Kidney tubule cell (primary cell): ENCODE measurements at regions not wholly inside any gene's neighbourhood (a gene's known extent, or its start where the extent isn't known, plus 50 kb on each side); places are given as distances from the start of the nearest gene placed in this dataset.

Experiments used
- DNase-seq: peaks from one replicate; pipeline ENCODE4 v3.0.0-alpha.2; 2018; ENCODE audit warnings: low spot score

DNA sequence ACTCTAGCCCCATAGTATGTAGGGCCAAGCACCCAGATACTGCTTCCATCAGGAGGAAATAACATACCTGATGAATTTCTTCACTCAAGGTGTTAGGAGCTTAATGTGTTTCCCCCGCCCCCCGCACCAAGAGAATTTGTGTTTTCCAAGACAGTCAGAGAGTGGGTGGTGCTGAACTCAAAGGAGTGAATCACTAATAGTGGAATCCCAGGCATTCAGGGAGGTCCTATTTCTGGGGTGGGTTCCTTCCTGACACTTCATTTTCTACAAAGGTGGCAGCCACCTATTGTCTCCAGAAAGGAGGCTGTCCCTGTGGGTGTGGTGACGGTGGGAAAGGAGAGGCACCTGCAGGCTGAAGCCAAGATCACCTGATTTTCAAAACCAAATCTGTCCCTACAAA lies 50.8 kb upstream of the ELF5 start:
- peak; percentile 76 for DNase-seq

DNA sequence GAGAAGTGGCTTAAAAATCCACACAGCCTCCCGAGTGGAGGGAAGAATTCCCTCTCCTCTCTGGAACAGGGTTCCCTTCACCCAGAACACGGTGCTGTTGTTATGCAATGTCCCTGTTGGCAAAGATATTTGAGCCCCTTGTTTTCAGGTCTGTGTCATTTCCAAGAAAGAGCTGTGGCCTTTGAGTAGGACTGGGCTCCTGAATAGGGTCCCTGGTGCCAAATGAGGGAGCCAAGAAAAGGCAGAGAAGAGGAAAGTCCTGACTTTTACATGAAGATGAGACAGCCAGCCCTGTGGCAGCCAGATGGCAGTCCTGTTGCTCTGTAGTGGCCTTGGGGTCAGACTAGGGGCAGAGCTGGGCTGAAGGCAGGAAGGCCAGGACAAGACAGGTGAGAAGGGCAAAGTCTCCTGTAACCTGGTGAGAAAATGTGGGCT lies 51.2 kb upstream of the ELF5 start:
- peak; percentile 5 for DNase-seq

DNA sequence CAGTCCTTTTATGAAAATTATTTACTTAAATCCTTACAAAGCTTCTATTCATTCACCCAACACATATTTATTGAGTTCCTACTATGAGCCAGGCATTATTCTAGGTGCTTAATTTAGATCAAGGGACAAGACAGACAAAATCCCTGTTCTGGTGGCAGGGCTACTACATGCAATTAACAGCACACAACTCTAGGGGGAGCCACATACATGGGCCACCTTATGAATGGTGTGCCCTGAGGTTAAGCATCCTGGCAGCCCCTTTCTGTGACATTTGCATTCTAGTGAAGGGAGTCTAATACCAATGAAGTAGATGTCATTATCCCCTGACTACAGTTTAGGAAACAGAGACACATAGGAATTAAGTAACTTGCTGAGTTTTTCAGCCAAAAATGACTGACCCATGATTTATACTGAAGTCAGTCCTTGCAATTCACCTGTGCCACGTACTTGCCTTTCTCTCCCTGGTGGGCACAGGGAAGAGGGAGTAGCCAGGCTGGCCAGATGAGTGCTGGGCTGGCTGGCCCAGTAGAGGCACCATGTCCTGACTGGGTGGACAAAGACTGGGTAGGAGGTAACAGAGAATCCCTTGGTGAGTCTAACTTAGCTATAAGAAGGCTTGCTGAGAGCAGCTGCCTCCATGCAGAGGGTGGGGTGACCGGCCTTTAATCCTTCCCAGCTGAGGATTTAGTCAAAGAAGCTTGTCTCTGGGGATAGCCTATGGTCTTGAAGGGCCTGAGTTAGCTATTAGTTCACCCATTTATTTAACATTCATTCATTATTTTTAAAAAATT lies 52.0 kb upstream of the ELF5 start:
- peak; percentile 22 for DNase-seq

DNA sequence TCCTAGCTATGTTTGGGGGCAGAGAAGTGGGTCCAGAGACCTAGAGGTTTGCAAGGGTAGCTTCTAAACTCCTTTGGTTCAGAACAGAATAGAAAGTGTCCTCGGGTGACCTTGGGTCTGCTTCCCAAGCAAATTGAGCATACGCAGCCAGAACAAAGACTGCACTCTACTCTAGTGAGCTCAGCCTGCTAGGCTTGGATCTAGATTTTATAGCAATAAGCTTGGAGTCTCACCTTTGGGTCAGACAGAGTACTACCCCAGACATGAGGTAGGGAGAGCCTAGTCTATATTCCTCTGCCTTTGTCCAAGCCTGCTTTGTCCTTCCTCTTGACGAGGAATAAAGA lies 52.6 kb upstream of the ELF5 start:
- no peak for DNase-seq

DNA sequence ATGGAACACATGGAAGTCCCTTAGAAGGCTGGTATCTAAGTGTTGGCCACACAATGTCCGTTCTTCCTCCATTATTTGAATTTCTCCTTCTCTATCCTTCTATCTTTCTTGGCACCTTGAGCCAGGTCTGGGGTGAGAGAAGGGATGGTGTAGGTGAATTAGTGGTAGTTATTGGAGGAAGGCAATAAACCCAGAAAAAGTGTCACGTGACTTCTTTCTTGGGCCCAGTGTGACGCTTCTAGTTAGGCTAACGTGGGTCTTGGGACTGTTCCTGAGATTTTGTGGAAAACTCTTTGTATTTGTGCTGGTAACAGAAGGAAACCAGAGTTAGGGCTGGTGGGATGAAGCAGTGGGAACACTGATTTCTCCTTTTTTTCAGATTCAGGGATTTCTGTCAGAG lies 53.1 kb upstream of the ELF5 start:
- no peak for DNase-seq

DNA sequence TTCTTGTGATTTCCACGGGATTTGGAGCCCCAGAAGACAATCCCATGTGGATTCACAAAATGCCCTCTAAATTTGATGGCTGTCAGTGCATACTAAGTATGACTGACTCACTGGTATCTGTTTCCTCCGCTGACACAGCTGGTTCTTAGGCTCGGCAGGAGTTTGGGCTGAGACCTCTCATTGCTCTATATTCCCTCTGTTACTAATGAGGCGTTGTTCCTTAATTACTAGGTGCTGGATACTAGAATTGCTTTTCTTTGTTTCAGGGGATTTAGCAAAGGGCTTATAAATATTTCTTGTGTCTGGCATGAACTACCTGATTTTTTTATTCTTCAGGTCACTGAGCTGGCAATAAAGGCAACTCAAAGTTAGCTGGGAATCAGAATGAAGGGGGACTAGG lies 53.2 kb upstream of the EHF start:
- DNase-seq: no peak

DNA sequence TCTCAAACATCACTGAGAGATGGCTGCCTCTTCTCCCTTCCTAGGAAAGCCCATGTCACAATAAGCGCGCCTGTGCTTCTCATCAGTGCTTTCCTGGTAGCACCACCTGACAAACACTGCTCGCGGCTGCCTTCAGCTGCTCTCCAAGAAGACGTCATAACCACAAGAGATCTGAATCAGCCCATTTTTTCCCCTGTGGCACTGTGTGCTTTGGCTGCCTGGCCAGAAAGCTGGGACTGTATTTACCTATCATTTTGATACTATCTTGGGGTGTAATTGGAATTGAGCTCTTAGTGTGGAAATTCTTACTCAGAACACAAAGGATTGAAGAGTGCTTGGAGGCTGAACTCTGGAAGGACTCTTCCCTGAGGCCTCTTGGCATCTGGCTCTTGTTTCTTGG lies 50.3 kb upstream of the EHF start:
- peak; percentile 50 for DNase-seq
